ENCODE measurements at regions not wholly inside any gene's neighbourhood (a gene's known extent, or its start where the extent isn't known, plus 50 kb on each side); places are given as distances from the start of the nearest gene placed in this dataset.

DNA sequence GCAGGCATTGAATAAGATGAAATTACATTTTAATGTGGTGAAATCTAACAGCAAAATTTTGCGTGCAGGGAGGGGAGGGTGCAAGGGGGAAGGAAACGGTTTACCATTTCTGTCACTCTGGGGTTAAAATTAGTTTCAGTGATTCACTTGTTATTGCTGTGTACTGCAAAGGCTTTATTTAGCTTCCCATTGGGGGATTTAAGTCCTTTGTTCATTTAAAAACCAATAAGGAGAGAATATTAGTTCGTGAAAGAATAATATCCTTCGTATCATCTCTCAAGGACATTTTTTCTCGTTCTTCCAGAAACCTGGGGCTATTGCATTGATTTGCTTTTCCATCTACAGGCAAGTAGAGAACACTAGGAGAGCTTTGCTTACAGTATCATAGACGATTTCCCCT is 667.8 kb upstream of the RGMB start (continued):
- TF ChIP-seq, protein P1, sequence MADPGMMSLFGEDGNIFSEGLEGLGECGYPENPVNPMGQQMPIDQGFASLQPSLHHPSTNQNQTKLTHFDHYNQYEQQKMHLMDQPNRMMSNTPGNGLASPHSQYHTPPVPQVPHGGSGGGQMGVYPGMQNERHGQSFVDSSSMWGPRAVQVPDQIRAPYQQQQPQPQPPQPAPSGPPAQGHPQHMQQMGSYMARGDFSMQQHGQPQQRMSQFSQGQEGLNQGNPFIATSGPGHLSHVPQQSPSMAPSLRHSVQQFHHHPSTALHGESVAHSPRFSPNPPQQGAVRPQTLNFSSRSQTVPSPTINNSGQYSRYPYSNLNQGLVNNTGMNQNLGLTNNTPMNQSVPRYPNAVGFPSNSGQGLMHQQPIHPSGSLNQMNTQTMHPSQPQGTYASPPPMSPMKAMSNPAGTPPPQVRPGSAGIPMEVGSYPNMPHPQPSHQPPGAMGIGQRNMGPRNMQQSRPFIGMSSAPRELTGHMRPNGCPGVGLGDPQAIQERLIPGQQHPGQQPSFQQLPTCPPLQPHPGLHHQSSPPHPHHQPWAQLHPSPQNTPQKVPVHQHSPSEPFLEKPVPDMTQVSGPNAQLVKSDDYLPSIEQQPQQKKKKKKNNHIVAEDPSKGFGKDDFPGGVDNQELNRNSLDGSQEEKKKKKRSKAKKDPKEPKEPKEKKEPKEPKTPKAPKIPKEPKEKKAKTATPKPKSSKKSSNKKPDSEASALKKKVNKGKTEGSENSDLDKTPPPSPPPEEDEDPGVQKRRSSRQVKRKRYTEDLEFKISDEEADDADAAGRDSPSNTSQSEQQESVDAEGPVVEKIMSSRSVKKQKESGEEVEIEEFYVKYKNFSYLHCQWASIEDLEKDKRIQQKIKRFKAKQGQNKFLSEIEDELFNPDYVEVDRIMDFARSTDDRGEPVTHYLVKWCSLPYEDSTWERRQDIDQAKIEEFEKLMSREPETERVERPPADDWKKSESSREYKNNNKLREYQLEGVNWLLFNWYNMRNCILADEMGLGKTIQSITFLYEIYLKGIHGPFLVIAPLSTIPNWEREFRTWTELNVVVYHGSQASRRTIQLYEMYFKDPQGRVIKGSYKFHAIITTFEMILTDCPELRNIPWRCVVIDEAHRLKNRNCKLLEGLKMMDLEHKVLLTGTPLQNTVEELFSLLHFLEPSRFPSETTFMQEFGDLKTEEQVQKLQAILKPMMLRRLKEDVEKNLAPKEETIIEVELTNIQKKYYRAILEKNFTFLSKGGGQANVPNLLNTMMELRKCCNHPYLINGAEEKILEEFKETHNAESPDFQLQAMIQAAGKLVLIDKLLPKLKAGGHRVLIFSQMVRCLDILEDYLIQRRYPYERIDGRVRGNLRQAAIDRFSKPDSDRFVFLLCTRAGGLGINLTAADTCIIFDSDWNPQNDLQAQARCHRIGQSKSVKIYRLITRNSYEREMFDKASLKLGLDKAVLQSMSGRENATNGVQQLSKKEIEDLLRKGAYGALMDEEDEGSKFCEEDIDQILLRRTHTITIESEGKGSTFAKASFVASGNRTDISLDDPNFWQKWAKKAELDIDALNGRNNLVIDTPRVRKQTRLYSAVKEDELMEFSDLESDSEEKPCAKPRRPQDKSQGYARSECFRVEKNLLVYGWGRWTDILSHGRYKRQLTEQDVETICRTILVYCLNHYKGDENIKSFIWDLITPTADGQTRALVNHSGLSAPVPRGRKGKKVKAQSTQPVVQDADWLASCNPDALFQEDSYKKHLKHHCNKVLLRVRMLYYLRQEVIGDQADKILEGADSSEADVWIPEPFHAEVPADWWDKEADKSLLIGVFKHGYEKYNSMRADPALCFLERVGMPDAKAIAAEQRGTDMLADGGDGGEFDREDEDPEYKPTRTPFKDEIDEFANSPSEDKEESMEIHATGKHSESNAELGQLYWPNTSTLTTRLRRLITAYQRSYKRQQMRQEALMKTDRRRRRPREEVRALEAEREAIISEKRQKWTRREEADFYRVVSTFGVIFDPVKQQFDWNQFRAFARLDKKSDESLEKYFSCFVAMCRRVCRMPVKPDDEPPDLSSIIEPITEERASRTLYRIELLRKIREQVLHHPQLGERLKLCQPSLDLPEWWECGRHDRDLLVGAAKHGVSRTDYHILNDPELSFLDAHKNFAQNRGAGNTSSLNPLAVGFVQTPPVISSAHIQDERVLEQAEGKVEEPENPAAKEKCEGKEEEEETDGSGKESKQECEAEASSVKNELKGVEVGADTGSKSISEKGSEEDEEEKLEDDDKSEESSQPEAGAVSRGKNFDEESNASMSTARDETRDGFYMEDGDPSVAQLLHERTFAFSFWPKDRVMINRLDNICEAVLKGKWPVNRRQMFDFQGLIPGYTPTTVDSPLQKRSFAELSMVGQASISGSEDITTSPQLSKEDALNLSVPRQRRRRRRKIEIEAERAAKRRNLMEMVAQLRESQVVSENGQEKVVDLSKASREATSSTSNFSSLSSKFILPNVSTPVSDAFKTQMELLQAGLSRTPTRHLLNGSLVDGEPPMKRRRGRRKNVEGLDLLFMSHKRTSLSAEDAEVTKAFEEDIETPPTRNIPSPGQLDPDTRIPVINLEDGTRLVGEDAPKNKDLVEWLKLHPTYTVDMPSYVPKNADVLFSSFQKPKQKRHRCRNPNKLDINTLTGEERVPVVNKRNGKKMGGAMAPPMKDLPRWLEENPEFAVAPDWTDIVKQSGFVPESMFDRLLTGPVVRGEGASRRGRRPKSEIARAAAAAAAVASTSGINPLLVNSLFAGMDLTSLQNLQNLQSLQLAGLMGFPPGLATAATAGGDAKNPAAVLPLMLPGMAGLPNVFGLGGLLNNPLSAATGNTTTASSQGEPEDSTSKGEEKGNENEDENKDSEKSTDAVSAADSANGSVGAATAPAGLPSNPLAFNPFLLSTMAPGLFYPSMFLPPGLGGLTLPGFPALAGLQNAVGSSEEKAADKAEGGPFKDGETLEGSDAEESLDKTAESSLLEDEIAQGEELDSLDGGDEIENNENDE (IDR thresholded peaks at IDR 0.05; ENCODE audit: insufficient replicate concordance, low read length) = no peak
- no peak for TF ChIP-seq CHD1 (IDR thresholded peaks at IDR 0.05; ENCODE audit: low read depth, low read length)

Data from H1 (cell line).